ENCODE measurements at regions not wholly inside any gene's neighbourhood (a gene's known extent, or its start where the extent isn't known, plus 50 kb on each side); places are given as distances from the start of the nearest gene placed in this dataset.

GRCh38 chr6:47117314-47117713 is 75.2 kb upstream of the ADGRF1 start:
- TF ChIP-seq CREB5 (CRISPR knock-in tag; IDR thresholded peaks at IDR 0.05; ENCODE audit: low read depth) (no peak), PATZ1 (CRISPR knock-in tag; IDR thresholded peaks at IDR 0.05; ENCODE audit: borderline replicate concordance) (no peak), ZFP30 (CRISPR knock-in tag; IDR thresholded peaks at IDR 0.05) (no peak), PPARA (CRISPR knock-in tag; IDR thresholded peaks at IDR 0.05; ENCODE audit: borderline replicate concordance) (no peak), ESRRG (CRISPR knock-in tag; IDR thresholded peaks at IDR 0.05) (no peak), ZNF8 (CRISPR knock-in tag; IDR thresholded peaks at IDR 0.05) (no peak), TOX (CRISPR knock-in tag; IDR thresholded peaks at IDR 0.05; ENCODE audit: borderline replicate concordance) (no peak), ISL1 (CRISPR knock-in tag; IDR thresholded peaks at IDR 0.05) (no peak), GLIS3 (CRISPR knock-in tag; IDR thresholded peaks at IDR 0.05) (no peak), RARB (CRISPR knock-in tag; IDR thresholded peaks at IDR 0.05) (no peak), OSR1 (CRISPR knock-in tag; IDR thresholded peaks at IDR 0.05) (no peak), ZNF565 (CRISPR knock-in tag; conservative IDR thresholded peaks at IDR 0.05; ENCODE audit: low read depth) (no peak), CSDC2 (CRISPR knock-in tag; IDR thresholded peaks at IDR 0.05) (no peak), SNAI2 (CRISPR knock-in tag; IDR thresholded peaks at IDR 0.05) (no peak), ZNF70 (CRISPR knock-in tag; IDR thresholded peaks at IDR 0.05) (no peak)
- TF ChIP-seq, protein P1, sequence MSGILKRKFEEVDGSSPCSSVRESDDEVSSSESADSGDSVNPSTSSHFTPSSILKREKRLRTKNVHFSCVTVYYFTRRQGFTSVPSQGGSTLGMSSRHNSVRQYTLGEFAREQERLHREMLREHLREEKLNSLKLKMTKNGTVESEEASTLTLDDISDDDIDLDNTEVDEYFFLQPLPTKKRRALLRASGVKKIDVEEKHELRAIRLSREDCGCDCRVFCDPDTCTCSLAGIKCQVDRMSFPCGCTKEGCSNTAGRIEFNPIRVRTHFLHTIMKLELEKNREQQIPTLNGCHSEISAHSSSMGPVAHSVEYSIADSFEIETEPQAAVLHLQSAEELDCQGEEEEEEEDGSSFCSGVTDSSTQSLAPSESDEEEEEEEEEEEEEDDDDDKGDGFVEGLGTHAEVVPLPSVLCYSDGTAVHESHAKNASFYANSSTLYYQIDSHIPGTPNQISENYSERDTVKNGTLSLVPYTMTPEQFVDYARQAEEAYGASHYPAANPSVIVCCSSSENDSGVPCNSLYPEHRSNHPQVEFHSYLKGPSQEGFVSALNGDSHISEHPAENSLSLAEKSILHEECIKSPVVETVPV (CRISPR knock-in tag; IDR thresholded peaks at IDR 0.05) = no peak
- TF ChIP-seq, protein P2, sequence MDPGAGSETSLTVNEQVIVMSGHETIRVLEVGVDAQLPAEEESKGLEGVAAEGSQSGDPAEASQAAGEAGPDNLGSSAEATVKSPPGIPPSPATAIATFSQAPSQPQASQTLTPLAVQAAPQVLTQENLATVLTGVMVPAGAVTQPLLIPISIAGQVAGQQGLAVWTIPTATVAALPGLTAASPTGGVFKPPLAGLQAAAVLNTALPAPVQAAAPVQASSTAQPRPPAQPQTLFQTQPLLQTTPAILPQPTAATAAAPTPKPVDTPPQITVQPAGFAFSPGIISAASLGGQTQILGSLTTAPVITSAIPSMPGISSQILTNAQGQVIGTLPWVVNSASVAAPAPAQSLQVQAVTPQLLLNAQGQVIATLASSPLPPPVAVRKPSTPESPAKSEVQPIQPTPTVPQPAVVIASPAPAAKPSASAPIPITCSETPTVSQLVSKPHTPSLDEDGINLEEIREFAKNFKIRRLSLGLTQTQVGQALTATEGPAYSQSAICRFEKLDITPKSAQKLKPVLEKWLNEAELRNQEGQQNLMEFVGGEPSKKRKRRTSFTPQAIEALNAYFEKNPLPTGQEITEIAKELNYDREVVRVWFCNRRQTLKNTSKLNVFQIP (CRISPR knock-in tag; IDR thresholded peaks at IDR 0.05; ENCODE audit: borderline replicate concordance, low read depth) = no peak
- no peak for ATAC-seq

- no peak for ATAC-seq
- TF ChIP-seq PATZ1 (CRISPR knock-in tag; IDR thresholded peaks at IDR 0.05; ENCODE audit: borderline replicate concordance) = no peak
- no peak for TF ChIP-seq ZNF8 (CRISPR knock-in tag; IDR thresholded peaks at IDR 0.05)
- TF ChIP-seq TOX (CRISPR knock-in tag; IDR thresholded peaks at IDR 0.05; ENCODE audit: borderline replicate concordance) = no peak
- TF ChIP-seq ESRRG (CRISPR knock-in tag; IDR thresholded peaks at IDR 0.05) = no peak
- TF ChIP-seq PPARA (CRISPR knock-in tag; IDR thresholded peaks at IDR 0.05; ENCODE audit: borderline replicate concordance) = no peak
- TF ChIP-seq GLIS3 (CRISPR knock-in tag; IDR thresholded peaks at IDR 0.05) = no peak
- TF ChIP-seq ZNF565 (CRISPR knock-in tag; conservative IDR thresholded peaks at IDR 0.05; ENCODE audit: low read depth) = no peak
- TF ChIP-seq RARB (CRISPR knock-in tag; IDR thresholded peaks at IDR 0.05) = no peak
- TF ChIP-seq, protein P1 (CRISPR knock-in tag; IDR thresholded peaks at IDR 0.05) = no peak
- TF ChIP-seq CREB5 (CRISPR knock-in tag; IDR thresholded peaks at IDR 0.05; ENCODE audit: low read depth) = no peak
- no peak for TF ChIP-seq OSR1 (CRISPR knock-in tag; IDR thresholded peaks at IDR 0.05)
These were observed 74.5 kb upstream of the ADGRF1 start for GRCh38 chr6:47116606-47117005.

GRCh38 chr6:47116086-47116485 is 74.0 kb upstream of the ADGRF1 start:
- no peak for ATAC-seq
- no peak for TF ChIP-seq CSDC2 (CRISPR knock-in tag; IDR thresholded peaks at IDR 0.05)
- no peak for TF ChIP-seq ISL1 (CRISPR knock-in tag; IDR thresholded peaks at IDR 0.05)
- TF ChIP-seq RARB (CRISPR knock-in tag; IDR thresholded peaks at IDR 0.05) = no peak
- TF ChIP-seq ZFP30 (CRISPR knock-in tag; IDR thresholded peaks at IDR 0.05) = no peak
- TF ChIP-seq CREB5 (CRISPR knock-in tag; IDR thresholded peaks at IDR 0.05; ENCODE audit: low read depth) = no peak
- TF ChIP-seq TSHZ2 (CRISPR knock-in tag; IDR thresholded peaks at IDR 0.05) = no peak

All from SK-N-SH treated with all-trans-retinoic acid at 6 μM for 48 hours (cell line).